DND-41 (cell line): ENCODE measurements at regions not wholly inside any gene's neighbourhood (a gene's known extent, or its start where the extent isn't known, plus 50 kb on each side); places are given as distances from the start of the nearest gene placed in this dataset.

ENCODE experiments used
- EZH2 ChIP-seq: IDR thresholded peaks from 3 replicates; pipeline ENCODE4 v1.6.1; 2012; ENCODE audit warnings: borderline replicate concordance, low read depth, mild to moderate bottlenecking, moderate library complexity, low read length, inconsistent platforms; ENCODE audit not compliant: severe bottlenecking
- TF ChIP-seq, protein P1 (sequence below): IDR thresholded peaks from 2 replicates; pipeline ENCODE4 v1.5.1; 2012; ENCODE audit warnings: borderline replicate concordance, low read length, moderate library complexity, mild to moderate bottlenecking; ENCODE audit not compliant: poor library complexity, severe bottlenecking; ENCODE audit errors: extremely low read depth

DNA sequence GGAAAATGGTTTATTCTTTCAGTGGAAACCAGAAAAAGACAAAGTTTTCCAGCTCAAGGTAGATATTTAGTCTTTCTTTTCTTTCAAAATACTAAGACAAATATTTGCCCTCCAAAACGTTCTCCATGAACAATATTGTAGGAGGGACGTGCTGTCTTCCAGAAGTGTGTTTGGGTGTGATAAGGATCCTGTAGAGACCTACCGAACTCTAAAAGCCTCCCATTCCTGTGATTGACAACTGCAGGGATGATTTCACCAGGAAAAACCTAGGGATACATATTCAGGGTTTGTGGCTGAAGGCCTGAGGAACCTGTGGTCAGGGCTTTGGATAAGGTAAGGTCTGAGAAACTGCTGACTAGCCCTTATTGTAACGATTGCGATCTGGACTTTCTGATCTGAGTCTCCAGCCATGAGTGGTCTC, 167.1 kb downstream of the ZNF648 start:
- TF ChIP-seq, protein P1, sequence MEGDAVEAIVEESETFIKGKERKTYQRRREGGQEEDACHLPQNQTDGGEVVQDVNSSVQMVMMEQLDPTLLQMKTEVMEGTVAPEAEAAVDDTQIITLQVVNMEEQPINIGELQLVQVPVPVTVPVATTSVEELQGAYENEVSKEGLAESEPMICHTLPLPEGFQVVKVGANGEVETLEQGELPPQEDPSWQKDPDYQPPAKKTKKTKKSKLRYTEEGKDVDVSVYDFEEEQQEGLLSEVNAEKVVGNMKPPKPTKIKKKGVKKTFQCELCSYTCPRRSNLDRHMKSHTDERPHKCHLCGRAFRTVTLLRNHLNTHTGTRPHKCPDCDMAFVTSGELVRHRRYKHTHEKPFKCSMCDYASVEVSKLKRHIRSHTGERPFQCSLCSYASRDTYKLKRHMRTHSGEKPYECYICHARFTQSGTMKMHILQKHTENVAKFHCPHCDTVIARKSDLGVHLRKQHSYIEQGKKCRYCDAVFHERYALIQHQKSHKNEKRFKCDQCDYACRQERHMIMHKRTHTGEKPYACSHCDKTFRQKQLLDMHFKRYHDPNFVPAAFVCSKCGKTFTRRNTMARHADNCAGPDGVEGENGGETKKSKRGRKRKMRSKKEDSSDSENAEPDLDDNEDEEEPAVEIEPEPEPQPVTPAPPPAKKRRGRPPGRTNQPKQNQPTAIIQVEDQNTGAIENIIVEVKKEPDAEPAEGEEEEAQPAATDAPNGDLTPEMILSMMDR, result no peak
- TF ChIP-seq EZH2, result no peak
